ENCODE measurements at regions not wholly inside any gene's neighbourhood (a gene's known extent, or its start where the extent isn't known, plus 50 kb on each side); places are given as distances from the start of the nearest gene placed in this dataset.

DNA sequence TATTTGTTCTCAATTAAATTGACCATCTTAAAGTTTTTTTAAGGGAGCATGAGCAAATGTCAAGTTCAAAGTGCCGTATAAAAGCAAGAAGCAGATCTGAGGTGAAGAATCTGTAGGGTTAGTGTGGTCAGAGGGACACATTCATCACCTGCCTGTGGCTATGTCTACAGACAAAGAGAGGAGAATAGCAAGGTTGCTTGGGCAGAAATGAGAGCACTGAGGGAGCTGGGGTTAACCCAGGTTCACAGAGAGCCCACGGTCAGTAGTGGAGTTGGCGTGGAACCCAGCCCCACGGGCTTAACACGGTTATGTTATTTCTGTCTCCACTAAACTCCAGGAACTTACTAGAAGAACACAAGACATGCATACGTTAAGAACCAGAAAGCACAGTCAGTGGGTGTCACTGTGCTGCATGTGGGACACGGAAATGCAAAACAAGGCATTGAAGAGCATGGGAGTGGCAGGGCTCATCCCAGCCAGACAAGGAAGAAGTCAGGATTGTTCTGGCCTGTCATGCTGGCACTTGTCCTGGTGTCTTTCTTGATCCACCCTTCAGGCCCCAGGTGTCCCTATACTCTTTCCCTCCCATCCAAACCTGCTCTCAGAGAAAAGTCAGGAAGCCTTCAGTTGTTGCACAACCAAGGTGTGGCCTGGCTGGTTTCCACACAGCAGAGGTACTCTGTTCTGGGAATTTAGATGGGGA is 95.5 kb upstream of the IVNS1ABP start:
- no peak for TF ChIP-seq REST (IDR thresholded peaks at IDR 0.05; ENCODE audit: borderline replicate concordance in 1 of 2, low read depth in 1 of 2, low read length in 2 of 2)
- TF ChIP-seq NFE2L2 (IDR thresholded peaks at IDR 0.05; ENCODE audit: low read length), result no peak
- TF ChIP-seq, protein P1, sequence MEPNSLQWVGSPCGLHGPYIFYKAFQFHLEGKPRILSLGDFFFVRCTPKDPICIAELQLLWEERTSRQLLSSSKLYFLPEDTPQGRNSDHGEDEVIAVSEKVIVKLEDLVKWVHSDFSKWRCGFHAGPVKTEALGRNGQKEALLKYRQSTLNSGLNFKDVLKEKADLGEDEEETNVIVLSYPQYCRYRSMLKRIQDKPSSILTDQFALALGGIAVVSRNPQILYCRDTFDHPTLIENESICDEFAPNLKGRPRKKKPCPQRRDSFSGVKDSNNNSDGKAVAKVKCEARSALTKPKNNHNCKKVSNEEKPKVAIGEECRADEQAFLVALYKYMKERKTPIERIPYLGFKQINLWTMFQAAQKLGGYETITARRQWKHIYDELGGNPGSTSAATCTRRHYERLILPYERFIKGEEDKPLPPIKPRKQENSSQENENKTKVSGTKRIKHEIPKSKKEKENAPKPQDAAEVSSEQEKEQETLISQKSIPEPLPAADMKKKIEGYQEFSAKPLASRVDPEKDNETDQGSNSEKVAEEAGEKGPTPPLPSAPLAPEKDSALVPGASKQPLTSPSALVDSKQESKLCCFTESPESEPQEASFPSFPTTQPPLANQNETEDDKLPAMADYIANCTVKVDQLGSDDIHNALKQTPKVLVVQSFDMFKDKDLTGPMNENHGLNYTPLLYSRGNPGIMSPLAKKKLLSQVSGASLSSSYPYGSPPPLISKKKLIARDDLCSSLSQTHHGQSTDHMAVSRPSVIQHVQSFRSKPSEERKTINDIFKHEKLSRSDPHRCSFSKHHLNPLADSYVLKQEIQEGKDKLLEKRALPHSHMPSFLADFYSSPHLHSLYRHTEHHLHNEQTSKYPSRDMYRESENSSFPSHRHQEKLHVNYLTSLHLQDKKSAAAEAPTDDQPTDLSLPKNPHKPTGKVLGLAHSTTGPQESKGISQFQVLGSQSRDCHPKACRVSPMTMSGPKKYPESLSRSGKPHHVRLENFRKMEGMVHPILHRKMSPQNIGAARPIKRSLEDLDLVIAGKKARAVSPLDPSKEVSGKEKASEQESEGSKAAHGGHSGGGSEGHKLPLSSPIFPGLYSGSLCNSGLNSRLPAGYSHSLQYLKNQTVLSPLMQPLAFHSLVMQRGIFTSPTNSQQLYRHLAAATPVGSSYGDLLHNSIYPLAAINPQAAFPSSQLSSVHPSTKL (CRISPR knock-in tag; IDR thresholded peaks at IDR 0.05), result no peak
- TF ChIP-seq ESRRA (CRISPR knock-in tag; IDR thresholded peaks at IDR 0.05; ENCODE audit: low read depth), result no peak
- TF ChIP-seq CBX1 (IDR thresholded peaks at IDR 0.05; ENCODE audit: low read depth), result no peak
- TF ChIP-seq ZNF350 (CRISPR knock-in tag; IDR thresholded peaks at IDR 0.05; ENCODE audit: borderline replicate concordance, low read depth), result no peak
- TF ChIP-seq MTF2 (CRISPR knock-in tag; IDR thresholded peaks at IDR 0.05; ENCODE audit: borderline replicate concordance), result no peak
- no peak for TF ChIP-seq ZNF142 (CRISPR knock-in tag; IDR thresholded peaks at IDR 0.05)
- no peak for TF ChIP-seq ZNF143 (CRISPR knock-in tag; IDR thresholded peaks at IDR 0.05)
